GM12878 (cell line): ENCODE measurements at regions not wholly inside any gene's neighbourhood (a gene's known extent, or its start where the extent isn't known, plus 50 kb on each side); places are given as distances from the start of the nearest gene placed in this dataset.

Experiments
- ATAC-seq: fragments of 200-7000 bp; cut with Tn5 transposase; 3 replicates; pipeline ENCODE4 v1.9.1; 2020; ENCODE audit warnings: mild to moderate bottlenecking, moderate library complexity
- BruUV-seq: library from RNA; stranded (reverse); fragments of 400-500 nt; replicated peaks from 2 replicates; lab custom pipeline; 2021; lab: Mats Ljungman, UMichigan
- CTCF ChIA-PET: fragments of 300-600 bp; sonication (Branson Sonifier 250); formaldehyde crosslinking; extraction: SDS; loops from one replicate; lab custom pipeline; 2021; ENCODE audit warnings: inconsistent platforms; lab: Yijun Ruan, JAX
- POLR2A ChIA-PET: fragments of 350-600 bp; formaldehyde crosslinking; extraction: SDS; loops from one replicate; lab custom pipeline; 2021; ENCODE audit warnings: inconsistent platforms; lab: Charles Lee
- RAD21 ChIA-PET: fragments of 300-600 bp; sonication (Branson Sonifier 250); formaldehyde crosslinking; loops from one replicate; lab custom pipeline; 2023; ENCODE audit warnings: antibody characterized with exemption; ENCODE audit not compliant: unreplicated experiment; lab: Charles Lee
- SMC1A ChIA-PET: fragments of 300-600 bp; sonication (Branson Sonifier 250); formaldehyde crosslinking; loops from one replicate; lab custom pipeline; 2023; ENCODE audit not compliant: unreplicated experiment, uncharacterized antibody; lab: Charles Lee
- DNase-seq: peaks from one replicate; pipeline ENCODE4 v3.0.0-alpha.2; 2011; ENCODE audit warnings: low read depth, low spot score
- FAIRE-seq: peaks from 3 replicates; lab custom pipeline; 2011; peaks lifted over from hg19 to GRCh38; lab: Jason Lieb, UNC
- H2AFZ ChIP-seq: 2 replicates; pipeline ENCODE4 v1.6.0; 2011; ENCODE audit warnings: low read depth, low read length, control low read depth; ENCODE audit not compliant: control insufficient read depth
- H3K27ac ChIP-seq: 2 replicates; pipeline ENCODE4 v1.5.1; 2011; ENCODE audit warnings: control low read depth; ENCODE audit not compliant: control insufficient read depth, insufficient read depth
- H3K27me3 ChIP-seq, 2 experiments: replicated peaks in 1 of 2; 2 replicates each; pipeline versions ENCODE4 v1.6.0 to v1.6.1; 2011; ENCODE audit warnings: low read length in 1 of 2; ENCODE audit not compliant: control insufficient read depth in 2 of 2, insufficient read depth in 2 of 2
- H3K36me3 ChIP-seq, 2 experiments: 2 replicates each; pipeline ENCODE4 v1.5.1; 2011; ENCODE audit warnings: low read length in 1 of 2; ENCODE audit not compliant: control insufficient read depth in 2 of 2, insufficient read depth in 2 of 2
- H3K4me1 ChIP-seq: 2 replicates; pipeline ENCODE4 v1.6.1; 2011; ENCODE audit warnings: mild to moderate bottlenecking, low read length, moderate library complexity, mixed read lengths; ENCODE audit not compliant: control insufficient read depth, insufficient read depth
- H3K4me2 ChIP-seq: 2 replicates; pipeline ENCODE4 v1.6.0; 2011; ENCODE audit warnings: control low read depth; ENCODE audit not compliant: control insufficient read depth, insufficient read depth
- H3K4me3 ChIP-seq: fragments of 200-600 bp; sonication (generic); 2 replicates; pipeline ENCODE4 v1.5.1; 2016
- H3K79me2 ChIP-seq: 2 replicates; pipeline ENCODE4 v1.6.0; 2011; ENCODE audit warnings: low read length; ENCODE audit not compliant: control insufficient read depth, insufficient read depth
- H3K9ac ChIP-seq: 2 replicates; pipeline ENCODE4 v1.8.0; 2011; ENCODE audit warnings: low read length, control low read depth, mixed read lengths; ENCODE audit not compliant: control insufficient read depth, insufficient read depth
- H3K9me3 ChIP-seq: replicated peaks from 3 replicates; pipeline ENCODE4 v1.5.1; 2011; ENCODE audit warnings: mild to moderate bottlenecking, low read length; ENCODE audit not compliant: control insufficient read depth, insufficient read depth
- H4K20me1 ChIP-seq: 2 replicates; pipeline ENCODE4 v1.6.0; 2011; ENCODE audit not compliant: control insufficient read depth, insufficient read depth
- BCL3 ChIP-seq: IDR thresholded peaks from 2 replicates; pipeline ENCODE4 v1.6.1; 2011; ENCODE audit warnings: borderline replicate concordance, low read depth, mild to moderate bottlenecking, moderate library complexity, low read length; ENCODE audit not compliant: insufficient read depth, poor library complexity, severe bottlenecking
- BRCA1 ChIP-seq: IDR thresholded peaks from 2 replicates; pipeline ENCODE4 v1.6.1; 2011; ENCODE audit warnings: low read depth, low read length, improper control_type of control experiment
- CHD2 ChIP-seq: IDR thresholded peaks from 2 replicates; pipeline ENCODE4 v1.6.1; 2011; ENCODE audit warnings: low read depth, low read length, improper control_type of control experiment, borderline replicate concordance
- EGR1 ChIP-seq, 2 experiments: IDR thresholded peaks; 1 replicate in 1 of 2; 2 replicates in 1 of 2; pipeline ENCODE4 v1.6.1; 2011 to 2012; ENCODE audit warnings: low read depth in 2 of 2, low read length in 2 of 2, borderline replicate concordance in 1 of 2, mild to moderate bottlenecking in 1 of 2, moderate library complexity in 1 of 2
- NBN ChIP-seq: fragments of 450-650 bp; IDR thresholded peaks from 2 replicates; pipeline ENCODE4 v1.6.1; 2016
- NR2C1 ChIP-seq: fragments of 450-650 bp; IDR thresholded peaks from 2 replicates; pipeline ENCODE4 v1.6.1; 2017; ENCODE audit warnings: antibody characterized with exemption, mild to moderate bottlenecking, moderate library complexity
- NR2C2 ChIP-seq: IDR thresholded peaks from 2 replicates; pipeline ENCODE4 v1.6.1; 2011; ENCODE audit warnings: borderline replicate concordance, low read depth; ENCODE audit not compliant: control insufficient read depth, insufficient read length
- PKNOX1 ChIP-seq: fragments of 450-650 bp; IDR thresholded peaks from 2 replicates; pipeline ENCODE4 v1.6.1; 2016; ENCODE audit warnings: mild to moderate bottlenecking
- PML ChIP-seq: IDR thresholded peaks from 2 replicates; pipeline ENCODE4 v1.6.1; 2012; ENCODE audit warnings: low read length, inconsistent platforms
- RBBP5 ChIP-seq: fragments of 200-600 bp; sonication (generic); conservative IDR thresholded peaks from 2 replicates; pipeline ENCODE4 v1.6.1; 2016
- RUNX3 ChIP-seq: IDR thresholded peaks from 2 replicates; pipeline ENCODE4 v1.6.1; 2012; ENCODE audit warnings: low read length, inconsistent platforms
- STAT3 ChIP-seq: IDR thresholded peaks from 2 replicates; pipeline ENCODE4 v1.6.1; 2011; ENCODE audit warnings: low read depth, low read length, improper control_type of control experiment
- SUPT20H ChIP-seq: IDR thresholded peaks from 2 replicates; pipeline ENCODE4 v1.6.1; 2011; ENCODE audit warnings: low read depth, mild to moderate bottlenecking, low read length, moderate library complexity, borderline replicate concordance; ENCODE audit not compliant: control insufficient read depth
- TCF7 ChIP-seq: IDR thresholded peaks from 2 replicates; pipeline ENCODE4 v1.6.1; 2014; ENCODE audit warnings: antibody characterized with exemption, borderline replicate concordance
- ZBTB33 ChIP-seq: fragments of 450-650 bp; IDR thresholded peaks from 2 replicates; pipeline ENCODE4 v1.6.1; 2017; ENCODE audit warnings: mild to moderate bottlenecking
- ZNF274 ChIP-seq: IDR thresholded peaks from one replicate; pipeline ENCODE4 v1.8.0; 2011; ENCODE audit not compliant: insufficient read length, insufficient read depth
- ZSCAN29 ChIP-seq: fragments of 450-650 bp; IDR thresholded peaks from 2 replicates; pipeline ENCODE4 v1.6.1; 2017; ENCODE audit warnings: mild to moderate bottlenecking, moderate library complexity
- WGBS: methylation state at CpG from one replicate; pipeline ENCODE4 v1.1.6; 2016; ENCODE audit warnings: low lambda C conversion rate; ENCODE audit not compliant: insufficient replicate concordance, insufficient coverage; ENCODE audit errors: missing lambda C conversion rate; 5-methylcytosine and 5-hydroxymethylcytosine counted together
- in situ Hi-C: fragments of 300-500 bp; cut with MboI; formaldehyde crosslinking; loops from 9 replicates; pipeline ENCODE4 v1.14.3; 2018; ENCODE audit warnings: mixed read lengths
- intact Hi-C: fragments of 100-400 bp; cut with micrococcal nuclease; formaldehyde crosslinking; loops from one replicate; pipeline ENCODE4 v1.14.2; 2022; ENCODE audit not compliant: unreplicated experiment
- TF ChIP-seq, protein P1 (sequence below): IDR thresholded peaks from 2 replicates; pipeline ENCODE4 v1.6.1; 2011; ENCODE audit warnings: low read depth, low read length, improper control_type of control experiment, borderline replicate concordance
- TF ChIP-seq, protein P2 (sequence below): fragments of 450-650 bp; IDR thresholded peaks from 2 replicates; pipeline ENCODE4 v1.6.1; 2017; ENCODE audit warnings: antibody characterized with exemption, mild to moderate bottlenecking, moderate library complexity

DNA sequence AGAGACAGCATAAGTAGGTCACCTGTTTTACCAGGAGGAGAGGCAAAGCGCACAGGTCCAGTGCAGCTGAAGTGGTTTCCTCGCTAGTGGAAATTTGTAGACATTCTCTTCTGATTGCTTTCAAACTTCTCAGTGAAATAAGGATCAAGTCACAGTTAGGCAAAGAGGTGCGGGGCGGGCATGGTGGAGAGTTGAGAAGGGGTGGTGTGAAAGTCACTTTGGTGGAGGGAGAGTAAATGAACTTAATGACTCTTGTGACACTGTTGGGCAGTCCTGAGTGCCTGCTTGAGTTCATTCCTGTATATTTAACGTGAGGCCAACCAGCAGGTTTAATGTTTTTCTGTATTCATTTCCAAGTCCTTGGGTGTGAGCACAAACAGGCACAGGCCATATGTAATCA is 235.6 kb downstream of the TRIML1 start:
- no TSS peak for BruUV-seq
- CTCF ChIA-PET: no interaction called here
- no peak overlapping the region for H2AFZ ChIP-seq
- 24% methylated on average over 5 of the region's 5 CpGs for WGBS
- ATAC-seq: no peak
- no peaks in the 10 kb centered on the region for H3K79me2 ChIP-seq
- TF ChIP-seq RBBP5: no peak
- no peak for TF ChIP-seq NR2C2
- TF ChIP-seq SUPT20H: no peak
- no peak for TF ChIP-seq CHD2
- TF ChIP-seq NR2C1: no peak
- TF ChIP-seq ZSCAN29: no peak
- TF ChIP-seq NBN: no peak
- TF ChIP-seq BRCA1: no peak
- TF ChIP-seq ZBTB33: no peak
- no peak for TF ChIP-seq ZNF274
- TF ChIP-seq TCF7: no peak
- TF ChIP-seq, protein P1, sequence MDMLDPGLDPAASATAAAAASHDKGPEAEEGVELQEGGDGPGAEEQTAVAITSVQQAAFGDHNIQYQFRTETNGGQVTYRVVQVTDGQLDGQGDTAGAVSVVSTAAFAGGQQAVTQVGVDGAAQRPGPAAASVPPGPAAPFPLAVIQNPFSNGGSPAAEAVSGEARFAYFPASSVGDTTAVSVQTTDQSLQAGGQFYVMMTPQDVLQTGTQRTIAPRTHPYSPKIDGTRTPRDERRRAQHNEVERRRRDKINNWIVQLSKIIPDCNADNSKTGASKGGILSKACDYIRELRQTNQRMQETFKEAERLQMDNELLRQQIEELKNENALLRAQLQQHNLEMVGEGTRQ: no peak
- TF ChIP-seq STAT3: no peak
- no peak for TF ChIP-seq BCL3
- no peak for TF ChIP-seq RUNX3
- no peak for TF ChIP-seq PML
- TF ChIP-seq, protein P2, sequence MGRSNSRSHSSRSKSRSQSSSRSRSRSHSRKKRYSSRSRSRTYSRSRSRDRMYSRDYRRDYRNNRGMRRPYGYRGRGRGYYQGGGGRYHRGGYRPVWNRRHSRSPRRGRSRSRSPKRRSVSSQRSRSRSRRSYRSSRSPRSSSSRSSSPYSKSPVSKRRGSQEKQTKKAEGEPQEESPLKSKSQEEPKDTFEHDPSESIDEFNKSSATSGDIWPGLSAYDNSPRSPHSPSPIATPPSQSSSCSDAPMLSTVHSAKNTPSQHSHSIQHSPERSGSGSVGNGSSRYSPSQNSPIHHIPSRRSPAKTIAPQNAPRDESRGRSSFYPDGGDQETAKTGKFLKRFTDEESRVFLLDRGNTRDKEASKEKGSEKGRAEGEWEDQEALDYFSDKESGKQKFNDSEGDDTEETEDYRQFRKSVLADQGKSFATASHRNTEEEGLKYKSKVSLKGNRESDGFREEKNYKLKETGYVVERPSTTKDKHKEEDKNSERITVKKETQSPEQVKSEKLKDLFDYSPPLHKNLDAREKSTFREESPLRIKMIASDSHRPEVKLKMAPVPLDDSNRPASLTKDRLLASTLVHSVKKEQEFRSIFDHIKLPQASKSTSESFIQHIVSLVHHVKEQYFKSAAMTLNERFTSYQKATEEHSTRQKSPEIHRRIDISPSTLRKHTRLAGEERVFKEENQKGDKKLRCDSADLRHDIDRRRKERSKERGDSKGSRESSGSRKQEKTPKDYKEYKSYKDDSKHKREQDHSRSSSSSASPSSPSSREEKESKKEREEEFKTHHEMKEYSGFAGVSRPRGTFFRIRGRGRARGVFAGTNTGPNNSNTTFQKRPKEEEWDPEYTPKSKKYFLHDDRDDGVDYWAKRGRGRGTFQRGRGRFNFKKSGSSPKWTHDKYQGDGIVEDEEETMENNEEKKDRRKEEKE: no peak
- TF ChIP-seq PKNOX1: no peak
- no peak for TF ChIP-seq EGR1 (IDR thresholded peaks at IDR 0.05; ENCODE audit: borderline replicate concordance in 1 of 2, low read depth in 2 of 2, low read length in 2 of 2)
- TF ChIP-seq, all 136 proteins: peak for 0
- ChIA-PET SMC1A (no interaction called here), RAD21 (no interaction called here), POLR2A (no interaction called here)
- FAIRE-seq: no peak
- H4K20me1 ChIP-seq: no peaks in the 10 kb centered on the region
- H3K9me3 ChIP-seq: no peaks in the 10 kb centered on the region
- H3K4me1 ChIP-seq: no peaks in the 10 kb centered on the region
- no peak overlapping the region for H3K27ac ChIP-seq
- in situ Hi-C loops: no loop called here
- H3K27me3 ChIP-seq: no peaks in the 10 kb centered on the region
- intact Hi-C loops: no loop called here
- no peak overlapping the region for H3K4me2 ChIP-seq
- no peak overlapping the region for H3K9ac ChIP-seq
- H3K36me3 ChIP-seq: no peaks in the 10 kb centered on the region
- no peak overlapping the region for H3K4me3 ChIP-seq
- no peak for DNase-seq
